H9 (cell line): ENCODE measurements at regions not wholly inside any gene's neighbourhood (a gene's known extent, or its start where the extent isn't known, plus 50 kb on each side); places are given as distances from the start of the nearest gene placed in this dataset.

Source experiments
- DNase-seq: peaks from one replicate; pipeline ENCODE4 v3.0.0-alpha.2; 2017
- H2AFZ ChIP-seq: one replicate; pipeline ENCODE4 v1.6.1; 2013; ENCODE audit warnings: mild to moderate bottlenecking, low read length, control low read depth, moderate library complexity
- H2AK5ac ChIP-seq: 2 replicates; pipeline ENCODE4 v1.6.1; 2013; ENCODE audit warnings: low read length, control low read depth, mixed read lengths; ENCODE audit not compliant: insufficient read length
- H2BK120ac ChIP-seq: one replicate; pipeline ENCODE4 v1.6.1; 2013; ENCODE audit warnings: low read depth, mild to moderate bottlenecking, low read length, control low read depth, inconsistent platforms; ENCODE audit not compliant: poor library complexity, severe bottlenecking
- H2BK12ac ChIP-seq: 2 replicates; pipeline ENCODE4 v1.6.1; 2013; ENCODE audit warnings: low read length, control low read depth, mixed read lengths, low read depth; ENCODE audit not compliant: insufficient read length
- H2BK15ac ChIP-seq: 2 replicates; pipeline ENCODE4 v1.6.1; 2013; ENCODE audit warnings: low read depth, low read length, control low read depth
- H2BK20ac ChIP-seq: one replicate; pipeline ENCODE4 v1.6.1; 2013; ENCODE audit warnings: low read depth, mild to moderate bottlenecking, low read length, control low read depth, inconsistent platforms; ENCODE audit not compliant: poor library complexity, severe bottlenecking
- H2BK5ac ChIP-seq: 2 replicates; pipeline ENCODE4 v1.6.1; 2013; ENCODE audit warnings: low read length, control low read depth, mixed read lengths; ENCODE audit not compliant: insufficient read length
- H3K14ac ChIP-seq: 2 replicates; pipeline ENCODE4 v1.6.1; 2013; ENCODE audit warnings: low read length, control low read depth; ENCODE audit not compliant: insufficient read depth
- H3K18ac ChIP-seq: 2 replicates; pipeline ENCODE4 v1.6.1; 2013; ENCODE audit warnings: low read depth, mild to moderate bottlenecking, mixed read lengths, low read length, control low read depth; ENCODE audit not compliant: insufficient read length
- H3K23ac ChIP-seq: 2 replicates; pipeline ENCODE4 v1.6.1; 2013; ENCODE audit warnings: low read length, control low read depth, mixed read lengths, low read depth; ENCODE audit not compliant: insufficient read length
- H3K23me2 ChIP-seq: 2 replicates; pipeline ENCODE4 v1.6.1; 2013; ENCODE audit warnings: low read depth, mild to moderate bottlenecking, mixed read lengths, low read length, control low read depth; ENCODE audit not compliant: insufficient read length, poor library complexity, severe bottlenecking
- H3K27ac ChIP-seq: 2 replicates; pipeline ENCODE4 v1.5.1; 2013; ENCODE audit warnings: low read length, control low read depth, mixed read lengths, low read depth; ENCODE audit not compliant: insufficient read length
- H3K27me3 ChIP-seq: 2 replicates; pipeline ENCODE4 v1.6.1; 2013; ENCODE audit warnings: low read length, control low read depth, inconsistent platforms; ENCODE audit not compliant: insufficient read depth
- H3K4ac ChIP-seq: 2 replicates; pipeline ENCODE4 v1.6.1; 2013; ENCODE audit warnings: low read depth, mild to moderate bottlenecking, control low read depth, inconsistent platforms, low read length, moderate library complexity
- H3K4me1 ChIP-seq: 2 replicates; pipeline ENCODE4 v1.6.1; 2013; ENCODE audit warnings: low read length, control low read depth, inconsistent platforms; ENCODE audit not compliant: insufficient read depth
- H3K4me2 ChIP-seq: 2 replicates; pipeline ENCODE4 v1.6.1; 2013; ENCODE audit warnings: low read length, control low read depth, mixed read lengths; ENCODE audit not compliant: insufficient read length, insufficient read depth
- H3K56ac ChIP-seq: 2 replicates; pipeline ENCODE4 v1.6.1; 2013; ENCODE audit warnings: low read depth, mild to moderate bottlenecking, mixed read lengths, low read length, control low read depth; ENCODE audit not compliant: insufficient read length
- H3K79me1 ChIP-seq: 2 replicates; pipeline ENCODE4 v1.6.1; 2013; ENCODE audit warnings: low read depth, mild to moderate bottlenecking, moderate library complexity, low read length, control low read depth, inconsistent platforms; ENCODE audit not compliant: insufficient read depth, poor library complexity, severe bottlenecking
- H3K79me2 ChIP-seq: 2 replicates; pipeline ENCODE4 v1.6.1; 2013; ENCODE audit warnings: low read length, control low read depth, inconsistent platforms; ENCODE audit not compliant: insufficient read depth
- H3K9ac ChIP-seq: 2 replicates; pipeline ENCODE4 v1.6.1; 2013; ENCODE audit warnings: low read length, control low read depth, mixed read lengths; ENCODE audit not compliant: insufficient read length; ENCODE audit errors: extremely low read depth
- H3K9me3 ChIP-seq: one replicate; pipeline ENCODE4 v1.6.1; 2013; ENCODE audit warnings: low read depth, low read length, inconsistent platforms; ENCODE audit not compliant: control insufficient read depth
- H3T11ph ChIP-seq: one replicate; pipeline ENCODE4 v1.6.1; 2013; ENCODE audit warnings: mild to moderate bottlenecking, low read length, control low read depth, inconsistent platforms
- H4K20me1 ChIP-seq: one replicate; pipeline ENCODE4 v1.6.1; 2013; ENCODE audit not compliant: control insufficient read depth, insufficient read length, insufficient read depth
- H4K5ac ChIP-seq: 2 replicates; pipeline ENCODE4 v1.6.1; 2013; ENCODE audit warnings: low read depth, mild to moderate bottlenecking, mixed read lengths, low read length, control low read depth; ENCODE audit not compliant: insufficient read length
- H4K8ac ChIP-seq: replicated peaks from 2 replicates; pipeline ENCODE4 v1.6.1; 2013; ENCODE audit warnings: low read length, control low read depth, mixed read lengths, low read depth; ENCODE audit not compliant: insufficient read length
- H4K91ac ChIP-seq: 2 replicates; pipeline ENCODE4 v1.6.1; 2013; ENCODE audit warnings: low read depth, mild to moderate bottlenecking, moderate library complexity, mixed read lengths, low read length, control low read depth; ENCODE audit not compliant: insufficient read length
- H3K27ac Mint-ChIP-seq, 3 experiments: 2 replicates in 2 of 3; 3 replicates in 1 of 3; pipeline ENCODE4 v1.8.0; 2020 to 2021; ENCODE audit warnings: mixed read lengths in 3 of 3, mild to moderate bottlenecking in 1 of 3, moderate library complexity in 1 of 3
- H3K27me3 Mint-ChIP-seq: 2 replicates; pipeline ENCODE4 v1.8.0; 2021; ENCODE audit warnings: low read depth, mild to moderate bottlenecking, moderate library complexity, mixed read lengths
- H3K36me3 Mint-ChIP-seq, 3 experiments: 2 replicates in 2 of 3; 3 replicates in 1 of 3; pipeline ENCODE4 v1.8.0; 2020 to 2021; ENCODE audit warnings: low read depth in 3 of 3, mixed read lengths in 3 of 3; ENCODE audit not compliant: insufficient read depth in 1 of 3
- H3K4me1 Mint-ChIP-seq, 2 experiments: 2 replicates each; pipeline ENCODE4 v1.8.0; 2020; ENCODE audit warnings: mixed read lengths in 2 of 2
- H3K4me3 Mint-ChIP-seq, 2 experiments: 2 replicates in 1 of 2; 3 replicates in 1 of 2; pipeline ENCODE4 v1.8.0; 2020 to 2021; ENCODE audit warnings: mild to moderate bottlenecking in 2 of 2, mixed read lengths in 2 of 2, moderate library complexity in 1 of 2
- H3K9me3 Mint-ChIP-seq, 2 experiments: 2 replicates in 1 of 2; 3 replicates in 1 of 2; pipeline ENCODE4 v1.8.0; 2020; ENCODE audit warnings: mild to moderate bottlenecking in 2 of 2, mixed read lengths in 2 of 2, moderate library complexity in 1 of 2
- CTCF ChIP-seq: fragments of 200-600 bp; sonication (generic); conservative IDR thresholded peaks from 3 replicates; pipeline ENCODE4 v1.8.0; 2021; ENCODE audit warnings: antibody characterized with exemption, mild to moderate bottlenecking

GRCh38 chr5:54924487-54924886, 60.9 kb downstream of the ESM1 start:
- H3K56ac ChIP-seq = no peak overlapping the region
- peaks cover 0 to 11% (median 2%) of the 10 kb centered on the region in 3 experiments; a peak in 2 of 7 replicates for H3K36me3 Mint-ChIP-seq

More at GRCh38 chr5:54924487-54924886, 60.9 kb downstream of the ESM1 start:
- Histone ChIP-seq H2BK15ac (no peak overlapping the region), H4K20me1 (no peaks in the 10 kb centered on the region), H3K9me3 (no peaks in the 10 kb centered on the region), H3K27me3 (no peaks in the 10 kb centered on the region), H3K18ac (no peak overlapping the region), H3K14ac (no peak overlapping the region), H3K23ac (no peak overlapping the region), H2BK20ac (no peak overlapping the region), H3T11ph (no peak overlapping the region), H3K79me2 (no peaks in the 10 kb centered on the region), H4K8ac (no peak overlapping the region), H3K79me1 (no peaks in the 10 kb centered on the region), H2AFZ (no peak overlapping the region), H3K4me2 (no peak overlapping the region), H4K5ac (no peak overlapping the region), H4K91ac (no peak overlapping the region), H2BK12ac (no peak overlapping the region), H3K4ac (no peak overlapping the region), H2AK5ac (no peak overlapping the region), H2BK5ac (no peak overlapping the region), H3K9ac (no peak overlapping the region), H3K4me1 (no peaks in the 10 kb centered on the region), H3K23me2 (no peaks in the 10 kb centered on the region), H3K27ac (no peak overlapping the region), H2BK120ac (no peak overlapping the region)
- DNase-seq = no peak
- no peaks in the 10 kb centered on the region for H3K4me1 Mint-ChIP-seq
- peaks cover 3% of the 10 kb centered on the region for H3K27me3 Mint-ChIP-seq
- no peak overlapping the region for H3K27ac Mint-ChIP-seq
- H3K9me3 Mint-ChIP-seq = peaks cover 20 to 30% of the 10 kb centered on the region in 2 experiments
- H3K4me3 Mint-ChIP-seq = no peak overlapping the region
- TF ChIP-seq CTCF = no peak
